GM12878 (cell line): ENCODE measurements at regions not wholly inside any gene's neighbourhood (a gene's known extent, or its start where the extent isn't known, plus 50 kb on each side); places are given as distances from the start of the nearest gene placed in this dataset.

Experiments
- BHLHE40 ChIP-seq, 2 experiments: fragments of 450-650 bp in 1 of 2; IDR thresholded peaks; 2 replicates each; pipeline ENCODE4 v1.6.1; 2011 to 2017; ENCODE audit warnings: low read depth in 2 of 2, borderline replicate concordance in 1 of 2, improper control_type of control experiment in 1 of 2, low read length in 1 of 2, mild to moderate bottlenecking in 1 of 2
- CREB1 ChIP-seq: IDR thresholded peaks from 2 replicates; pipeline ENCODE4 v1.6.1; 2012; ENCODE audit warnings: low read depth, mild to moderate bottlenecking, inconsistent platforms
- ELK1 ChIP-seq: IDR thresholded peaks from 2 replicates; pipeline ENCODE4 v1.6.1; 2012; ENCODE audit warnings: low read depth, low read length, improper control_type of control experiment
- ESRRA ChIP-seq: IDR thresholded peaks from 2 replicates; pipeline ENCODE4 v1.6.1; 2012; ENCODE audit warnings: mild to moderate bottlenecking, low read length, improper control_type of control experiment
- FOXK2 ChIP-seq: fragments of 450-650 bp; IDR thresholded peaks from 2 replicates; pipeline ENCODE4 v1.6.1; 2017; ENCODE audit warnings: mild to moderate bottlenecking, moderate library complexity
- IRF4 ChIP-seq: IDR thresholded peaks from 2 replicates; pipeline ENCODE4 v1.6.1; 2011; ENCODE audit warnings: low read depth, low read length
- JUNB ChIP-seq: IDR thresholded peaks from 2 replicates; pipeline ENCODE4 v1.6.1; 2016; ENCODE audit warnings: antibody characterized with exemption, mild to moderate bottlenecking
- KAT2A ChIP-seq: conservative IDR thresholded peaks from 2 replicates; pipeline ENCODE4 v1.6.1; 2011; ENCODE audit warnings: low read depth, low read length; ENCODE audit not compliant: control insufficient read depth
- KLF5 ChIP-seq: fragments of 450-650 bp; IDR thresholded peaks from 2 replicates; pipeline ENCODE4 v1.6.1; 2014; ENCODE audit warnings: mild to moderate bottlenecking; ENCODE audit not compliant: partially characterized antibody
- MYC ChIP-seq: IDR thresholded peaks from 2 replicates; pipeline ENCODE4 v1.6.1; 2011; ENCODE audit warnings: mild to moderate bottlenecking, low read length, moderate library complexity, inconsistent platforms; ENCODE audit not compliant: insufficient read depth, insufficient replicate concordance, insufficient read length, severe bottlenecking
- NFYB ChIP-seq: IDR thresholded peaks from 2 replicates; pipeline ENCODE4 v1.6.1; 2011; ENCODE audit warnings: low read depth, mild to moderate bottlenecking, low read length, improper control_type of control experiment, moderate library complexity; ENCODE audit not compliant: insufficient read depth
- NRF1 ChIP-seq: conservative IDR thresholded peaks from 2 replicates; pipeline ENCODE4 v1.6.1; 2011; ENCODE audit warnings: mild to moderate bottlenecking, low read depth, low read length, improper control_type of control experiment
- POLR2AphosphoS5 ChIP-seq: IDR thresholded peaks from 2 replicates; pipeline ENCODE4 v1.6.1; 2011; ENCODE audit warnings: mild to moderate bottlenecking, low read length, inconsistent platforms
- RAD21 ChIP-seq: IDR thresholded peaks from 2 replicates; pipeline ENCODE4 v1.6.1; 2011; ENCODE audit warnings: mild to moderate bottlenecking, low read depth, low read length, moderate library complexity; ENCODE audit not compliant: insufficient read depth
- RCOR1 ChIP-seq: conservative IDR thresholded peaks from 2 replicates; pipeline ENCODE4 v1.6.1; 2012; ENCODE audit warnings: low read depth, low read length, improper control_type of control experiment
- RUNX3 ChIP-seq: IDR thresholded peaks from 2 replicates; pipeline ENCODE4 v1.6.1; 2012; ENCODE audit warnings: low read length, inconsistent platforms
- SIX5 ChIP-seq: IDR thresholded peaks from 2 replicates; pipeline ENCODE4 v1.6.1; 2011; ENCODE audit warnings: mild to moderate bottlenecking, low read depth, low read length, moderate library complexity; ENCODE audit not compliant: severe bottlenecking
- USF1 ChIP-seq: IDR thresholded peaks from 2 replicates; pipeline ENCODE4 v1.6.1; 2011; ENCODE audit warnings: borderline replicate concordance, low read depth, mild to moderate bottlenecking, moderate library complexity, mixed read lengths, low read length; ENCODE audit not compliant: insufficient read depth; ENCODE audit errors: extremely low read length
- ZNF274 ChIP-seq: IDR thresholded peaks from one replicate; pipeline ENCODE4 v1.8.0; 2011; ENCODE audit not compliant: insufficient read length, insufficient read depth
- ZNF687 ChIP-seq: fragments of 450-650 bp; IDR thresholded peaks from 2 replicates; pipeline ENCODE4 v1.6.1; 2017; ENCODE audit warnings: mild to moderate bottlenecking, moderate library complexity
- TF ChIP-seq, protein P1 (sequence below): IDR thresholded peaks from 2 replicates; pipeline ENCODE4 v1.6.1; 2011; ENCODE audit warnings: low read depth, mild to moderate bottlenecking, low read length, moderate library complexity, borderline replicate concordance; ENCODE audit errors: extremely low read depth
- TF ChIP-seq, protein P2 (sequence below): fragments of 450-650 bp; IDR thresholded peaks from 2 replicates; pipeline ENCODE4 v1.6.1; 2018; ENCODE audit warnings: borderline replicate concordance, mild to moderate bottlenecking; ENCODE audit not compliant: partially characterized antibody

DNA sequence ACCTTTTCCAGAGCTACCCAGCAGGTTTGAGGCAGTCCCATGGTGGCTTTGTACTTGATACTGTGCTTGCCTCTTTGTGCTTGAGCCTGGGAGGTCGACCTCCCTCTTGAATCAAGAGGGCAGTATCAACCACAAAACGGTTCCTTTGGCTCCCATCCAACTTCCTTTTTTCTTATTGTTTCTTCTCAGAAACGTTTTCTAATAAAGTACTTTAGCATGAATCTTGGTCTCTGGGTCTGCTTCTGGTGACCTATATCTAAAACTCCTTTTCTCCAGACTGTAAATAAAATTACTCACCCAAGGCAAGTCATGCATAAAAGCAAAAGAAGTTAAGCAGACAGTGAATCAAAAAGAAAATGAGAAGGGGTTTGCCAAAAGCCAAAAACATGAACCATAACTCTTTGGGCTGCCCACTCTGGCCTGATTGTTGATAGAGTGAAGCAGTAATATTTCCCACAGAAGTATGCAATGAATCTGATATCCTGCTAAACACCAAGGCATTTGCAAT is 112.2 kb upstream of the SLC4A7 start (continued):
- TF ChIP-seq NFYB (no peak), RAD21 (peak; percentile 23; the same call in 1 of the 2 replicates), CREB1 (no peak), MYC (no peak), KLF5 (no peak), ELK1 (no peak), RUNX3 (peak; percentile 88), BHLHE40 (IDR thresholded peaks at IDR 0.05; ENCODE audit: borderline replicate concordance in 1 of 2, low read depth in 2 of 2, low read length in 1 of 2) (peak in 1 of 2 experiments; percentile 32; a peak in 1 of 4 replicates), ZNF687 (no peak), USF1 (no peak), ZNF274 (no peak), RCOR1 (no peak), KAT2A (no peak), POLR2AphosphoS5 (no peak), IRF4 (no peak), SIX5 (no peak), ESRRA (no peak), NRF1 (no peak), JUNB (peak; percentile 84), FOXK2 (no peak)
- TF ChIP-seq, protein P1, sequence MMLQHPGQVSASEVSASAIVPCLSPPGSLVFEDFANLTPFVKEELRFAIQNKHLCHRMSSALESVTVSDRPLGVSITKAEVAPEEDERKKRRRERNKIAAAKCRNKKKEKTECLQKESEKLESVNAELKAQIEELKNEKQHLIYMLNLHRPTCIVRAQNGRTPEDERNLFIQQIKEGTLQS = no peak
- TF ChIP-seq, protein P2, sequence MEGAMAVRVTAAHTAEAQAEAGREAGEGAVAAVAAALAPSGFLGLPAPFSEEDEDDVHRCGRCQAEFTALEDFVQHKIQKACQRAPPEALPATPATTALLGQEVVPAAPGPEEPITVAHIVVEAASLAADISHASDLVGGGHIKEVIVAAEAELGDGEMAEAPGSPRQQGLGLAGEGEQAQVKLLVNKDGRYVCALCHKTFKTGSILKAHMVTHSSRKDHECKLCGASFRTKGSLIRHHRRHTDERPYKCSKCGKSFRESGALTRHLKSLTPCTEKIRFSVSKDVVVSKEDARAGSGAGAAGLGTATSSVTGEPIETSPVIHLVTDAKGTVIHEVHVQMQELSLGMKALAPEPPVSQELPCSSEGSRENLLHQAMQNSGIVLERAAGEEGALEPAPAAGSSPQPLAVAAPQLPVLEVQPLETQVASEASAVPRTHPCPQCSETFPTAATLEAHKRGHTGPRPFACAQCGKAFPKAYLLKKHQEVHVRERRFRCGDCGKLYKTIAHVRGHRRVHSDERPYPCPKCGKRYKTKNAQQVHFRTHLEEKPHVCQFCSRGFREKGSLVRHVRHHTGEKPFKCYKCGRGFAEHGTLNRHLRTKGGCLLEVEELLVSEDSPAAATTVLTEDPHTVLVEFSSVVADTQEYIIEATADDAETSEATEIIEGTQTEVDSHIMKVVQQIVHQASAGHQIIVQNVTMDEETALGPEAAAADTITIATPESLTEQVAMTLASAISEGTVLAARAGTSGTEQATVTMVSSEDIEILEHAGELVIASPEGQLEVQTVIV = no peak
